BE2C (cell line): ENCODE measurements at regions not wholly inside any gene's neighbourhood (a gene's known extent, or its start where the extent isn't known, plus 50 kb on each side); places are given as distances from the start of the nearest gene placed in this dataset.

Experiments used
- DNase-seq: peaks from one replicate; pipeline ENCODE4 v3.0.0-alpha.2; 2020
- H3K27me3 ChIP-seq: fragments of 250-450 bp; sonication (Bioruptor Pico); 2 replicates; pipeline ENCODE4 v1.5.1; 2020; ENCODE audit warnings: mild to moderate bottlenecking
- H3K36me3 ChIP-seq: fragments of 250-450 bp; sonication (Bioruptor Pico); 2 replicates; pipeline ENCODE4 v1.5.1; 2020; ENCODE audit warnings: mild to moderate bottlenecking
- H3K4me1 ChIP-seq: fragments of 250-450 bp; sonication (Bioruptor Pico); 2 replicates; pipeline ENCODE4 v1.5.1; 2020
- H3K4me3 ChIP-seq: 2 replicates; pipeline ENCODE4 v1.5.1; 2011; ENCODE audit warnings: low read depth, low read length
- H3K9me3 ChIP-seq: fragments of 250-450 bp; sonication (Bioruptor Pico); 2 replicates; pipeline ENCODE4 v1.5.1; 2020
- CTCF ChIP-seq: IDR thresholded peaks from 2 replicates; pipeline ENCODE4 v1.5.1; 2012; ENCODE audit warnings: mild to moderate bottlenecking, low read depth, low read length

- H3K4me1 ChIP-seq = no peaks in the 10 kb centered on the region
- no peak overlapping the region for H3K4me3 ChIP-seq
- no peak for DNase-seq
Observed at GRCh38 chr1:184919892-184920291, 54.4 kb downstream of the NIBAN1 start.

DNA sequence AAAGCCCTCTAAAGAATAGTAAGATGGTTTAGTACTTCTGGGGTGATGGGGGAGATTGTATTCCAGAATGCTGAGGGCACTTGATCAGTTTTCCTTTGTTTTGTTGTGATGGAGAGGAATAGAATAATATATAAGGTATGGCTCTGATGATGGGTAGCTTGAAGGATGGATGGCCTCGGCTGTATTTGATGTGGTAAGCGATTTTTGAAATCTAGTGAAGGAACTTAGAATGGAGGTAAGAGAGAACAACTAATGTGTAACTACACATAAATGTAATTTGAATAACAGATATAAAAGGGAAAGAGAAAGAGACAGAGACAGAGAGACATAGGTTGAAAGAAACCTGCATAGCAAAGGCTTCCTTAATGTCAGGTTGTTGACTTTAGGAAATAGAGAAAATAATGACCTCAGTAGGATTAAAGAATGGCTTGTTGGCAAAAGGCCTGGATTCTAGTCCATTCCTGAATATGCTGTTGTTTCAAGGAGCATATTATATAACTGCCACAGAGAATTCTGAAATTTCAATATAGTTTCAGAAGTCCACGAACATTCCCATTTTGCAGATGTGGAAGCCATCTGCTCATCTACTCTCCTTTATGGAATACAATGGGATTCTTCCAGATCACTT lies 58.7 kb downstream of the NIBAN1 start:
- H3K4me1 ChIP-seq = no peaks in the 10 kb centered on the region
- no peaks in the 10 kb centered on the region for H3K36me3 ChIP-seq
- H3K9me3 ChIP-seq = no peaks in the 10 kb centered on the region
- no peak for TF ChIP-seq CTCF
- DNase-seq = no peak
- no peak overlapping the region for H3K4me3 ChIP-seq
- H3K27me3 ChIP-seq = peaks cover 13% of the 10 kb centered on the region

More at GRCh38 chr1:184919892-184920291, 54.4 kb downstream of the NIBAN1 start:
- H3K36me3 ChIP-seq = no peaks in the 10 kb centered on the region
- no peak for TF ChIP-seq CTCF
- H3K9me3 ChIP-seq = no peaks in the 10 kb centered on the region
- H3K27me3 ChIP-seq = peaks cover 6% of the 10 kb centered on the region

DNA sequence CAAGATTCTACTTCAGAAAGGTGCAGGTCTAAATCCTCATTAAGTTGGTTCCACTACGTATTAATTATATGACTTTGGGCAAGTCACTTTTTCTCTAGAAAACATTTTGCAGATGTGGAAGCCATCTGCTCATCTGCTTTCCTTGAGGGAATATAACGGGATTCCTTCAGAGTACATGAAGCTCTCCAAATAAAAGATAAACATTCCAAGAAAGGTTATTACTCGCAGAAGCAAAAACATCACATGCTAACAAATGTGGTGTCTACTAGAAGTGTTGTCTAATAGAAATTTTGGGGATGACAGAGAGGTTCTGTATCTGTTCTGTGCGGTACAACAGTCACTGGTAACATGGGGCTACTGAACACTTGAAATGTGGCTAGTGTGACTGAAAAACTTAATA lies 60.2 kb downstream of the NIBAN1 start:
- TF ChIP-seq CTCF = no peak
- DNase-seq = no peak
- Histone ChIP-seq H3K9me3 (no peaks in the 10 kb centered on the region), H3K27me3 (peaks cover 13% of the 10 kb centered on the region), H3K4me1 (no peaks in the 10 kb centered on the region), H3K36me3 (no peaks in the 10 kb centered on the region), H3K4me3 (no peak overlapping the region)

DNA sequence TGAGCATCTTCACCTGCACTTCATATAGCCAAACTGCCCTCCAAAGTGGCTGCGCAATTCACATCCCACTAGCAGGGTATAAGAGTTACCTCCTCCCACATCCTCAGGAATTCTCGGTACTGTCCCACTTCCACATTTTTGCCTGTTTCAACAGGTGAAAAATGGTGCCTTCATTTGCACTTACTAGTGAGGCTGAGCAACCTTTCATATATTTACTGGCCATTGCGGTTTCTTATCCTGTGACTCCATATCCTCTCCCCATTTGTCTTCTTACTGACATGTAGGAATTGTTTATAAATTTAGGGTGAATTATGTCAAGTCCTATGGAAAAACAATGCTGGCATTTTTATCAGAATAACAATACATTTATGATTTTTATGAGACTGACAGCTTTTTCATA lies 61.9 kb downstream of the NIBAN1 start:
- Histone ChIP-seq H3K9me3 (no peaks in the 10 kb centered on the region), H3K4me3 (no peak overlapping the region), H3K36me3 (no peaks in the 10 kb centered on the region), H3K27me3 (peaks cover 17% of the 10 kb centered on the region), H3K4me1 (no peaks in the 10 kb centered on the region)
- no peak for TF ChIP-seq CTCF
- DNase-seq = no peak

DNA sequence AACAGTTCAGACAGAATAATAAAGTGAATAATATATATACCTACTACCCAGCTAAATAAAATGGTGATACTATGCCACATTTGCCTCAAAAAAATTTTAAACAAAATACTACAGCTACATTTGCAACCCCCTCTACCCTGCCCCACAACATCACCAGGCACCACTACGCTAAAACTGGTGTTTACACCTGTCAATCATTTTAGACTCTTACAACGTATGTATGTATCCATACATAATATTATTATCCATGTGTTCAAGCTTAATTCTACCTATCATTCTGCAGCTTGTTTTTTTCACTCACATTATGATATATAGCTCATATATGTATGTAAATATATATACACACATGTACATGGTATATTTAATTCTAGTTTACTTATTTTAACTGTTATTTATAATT lies 62.5 kb downstream of the NIBAN1 start:
- DNase-seq = no peak
- peaks cover 17% of the 10 kb centered on the region for H3K27me3 ChIP-seq
- H3K36me3 ChIP-seq = no peaks in the 10 kb centered on the region
- TF ChIP-seq CTCF = no peak
- no peaks in the 10 kb centered on the region for H3K9me3 ChIP-seq
- H3K4me3 ChIP-seq = no peak overlapping the region
- no peaks in the 10 kb centered on the region for H3K4me1 ChIP-seq

DNA sequence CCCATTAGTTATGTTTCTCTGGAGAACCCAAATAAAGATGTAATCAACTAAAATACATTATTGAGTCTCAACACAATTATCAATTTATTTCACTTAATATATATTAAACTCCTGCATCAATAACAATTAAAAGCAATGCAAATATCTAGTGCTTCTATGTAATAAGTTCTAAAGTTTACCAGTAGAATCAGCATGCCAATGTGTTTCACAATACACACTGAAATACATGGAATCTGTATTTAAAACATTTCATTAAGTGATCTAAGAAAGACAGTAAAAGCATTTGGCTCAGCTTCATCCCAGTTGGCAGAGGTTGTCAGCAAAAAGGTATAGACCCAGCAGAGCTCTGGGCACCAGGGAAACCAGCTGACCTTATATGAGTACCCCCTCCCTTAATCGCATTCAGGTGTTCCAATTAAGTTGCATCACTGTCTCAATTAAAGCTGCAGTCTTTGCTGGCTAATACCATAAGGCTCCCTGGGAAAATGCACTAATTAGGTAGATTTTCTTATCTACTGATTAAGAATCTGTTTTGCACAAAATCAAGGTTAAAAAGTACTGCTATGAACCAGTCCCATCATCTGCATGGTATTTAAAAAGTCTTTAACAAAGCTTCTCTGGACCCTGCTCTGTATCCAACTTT lies 63.1 kb downstream of the NIBAN1 start:
- DNase-seq = no peak
- peaks cover 17% of the 10 kb centered on the region for H3K27me3 ChIP-seq
- H3K9me3 ChIP-seq = no peaks in the 10 kb centered on the region
- H3K4me3 ChIP-seq = no peak overlapping the region
- TF ChIP-seq CTCF = no peak
- H3K36me3 ChIP-seq = no peaks in the 10 kb centered on the region
- H3K4me1 ChIP-seq = no peaks in the 10 kb centered on the region
